IMR-90 (cell line): ENCODE measurements at regions not wholly inside any gene's neighbourhood (a gene's known extent, or its start where the extent isn't known, plus 50 kb on each side); places are given as distances from the start of the nearest gene placed in this dataset.

ENCODE experiments used
- ATAC-seq: fragments of 200-7000 bp; cut with Tn5 transposase; 2 replicates; pipeline ENCODE4 v1.9.1; 2020; ENCODE audit warnings: low read depth, mild to moderate bottlenecking, moderate library complexity
- BruUV-seq: library from RNA; stranded (reverse); fragments of 400-500 nt; replicated peaks from 2 replicates; lab custom pipeline; 2021; lab: Mats Ljungman, UMichigan
- CTCF ChIA-PET: fragments of 300-600 bp; formaldehyde crosslinking; extraction: SDS; loops from one replicate; lab custom pipeline; 2021; ENCODE audit warnings: antibody characterized with exemption; lab: Yijun Ruan, JAX
- POLR2A ChIA-PET: fragments of 300-600 bp; sonication (Branson Sonifier 250); formaldehyde crosslinking; loops from one replicate; lab custom pipeline; 2022; ENCODE audit warnings: antibody characterized with exemption; ENCODE audit not compliant: unreplicated experiment; lab: Charles Lee
- DNase-seq: peaks from one replicate; pipeline ENCODE4 v3.0.0; 2013
- H2AFZ ChIP-seq: replicated peaks from 2 replicates; pipeline ENCODE3; 2013; ENCODE audit warnings: low read length, mild to moderate bottlenecking; ENCODE audit not compliant: poor library complexity
- H2AK5ac ChIP-seq: 2 replicates; pipeline ENCODE4 v1.6.1; 2013; ENCODE audit warnings: low read depth, low read length, inconsistent platforms
- H2AK9ac ChIP-seq: replicated peaks from 2 replicates; pipeline ENCODE3; 2013; ENCODE audit warnings: mild to moderate bottlenecking, low read depth, low read length, moderate library complexity; ENCODE audit not compliant: poor library complexity
- H2BK120ac ChIP-seq: 2 replicates; pipeline ENCODE4 v1.6.1; 2013; ENCODE audit warnings: low read depth, low read length, inconsistent platforms
- H2BK15ac ChIP-seq: 3 replicates; pipeline ENCODE4 v1.6.1; 2013; ENCODE audit warnings: low read depth, low read length, inconsistent platforms
- H2BK20ac ChIP-seq: 2 replicates; pipeline ENCODE4 v1.6.1; 2013; ENCODE audit warnings: low read depth, mild to moderate bottlenecking, inconsistent platforms, low read length, moderate library complexity
- H2BK5ac ChIP-seq: 2 replicates; pipeline ENCODE4 v1.6.1; 2013; ENCODE audit warnings: mild to moderate bottlenecking, low read depth, low read length, inconsistent platforms; ENCODE audit not compliant: poor library complexity, severe bottlenecking
- H3K14ac ChIP-seq: replicated peaks from 2 replicates; pipeline ENCODE4 v1.6.1; 2013; ENCODE audit warnings: low read depth, low read length, inconsistent platforms
- H3K18ac ChIP-seq: 2 replicates; pipeline ENCODE4 v1.6.1; 2013; ENCODE audit warnings: low read depth, low read length, control low read depth
- H3K23ac ChIP-seq: 2 replicates; pipeline ENCODE4 v1.6.1; 2013; ENCODE audit warnings: low read depth, low read length, inconsistent platforms
- H3K27ac ChIP-seq: 2 replicates; pipeline ENCODE4 v1.5.1; 2013; ENCODE audit warnings: mild to moderate bottlenecking, control low read depth, low read length; ENCODE audit not compliant: insufficient read depth
- H3K27me3 ChIP-seq: 2 replicates; pipeline ENCODE4 v1.6.1; 2013; ENCODE audit warnings: low read length; ENCODE audit not compliant: control insufficient read depth, insufficient read depth
- H3K36me3 ChIP-seq: 2 replicates; pipeline ENCODE4 v1.6.1; 2013; ENCODE audit warnings: low read length, mixed read lengths; ENCODE audit not compliant: control insufficient read depth, insufficient read depth
- H3K4ac ChIP-seq: 2 replicates; pipeline ENCODE4 v1.6.1; 2013; ENCODE audit warnings: low read depth, low read length, inconsistent platforms
- H3K4me1 ChIP-seq: 2 replicates; pipeline ENCODE4 v1.6.1; 2013; ENCODE audit warnings: low read length, mixed read lengths; ENCODE audit not compliant: control insufficient read depth, insufficient read depth
- H3K4me2 ChIP-seq: 2 replicates; pipeline ENCODE4 v1.6.1; 2013; ENCODE audit warnings: low read depth, mild to moderate bottlenecking, control low read depth, low read length, moderate library complexity
- H3K4me3 ChIP-seq: 2 replicates; pipeline ENCODE4 v1.5.1; 2013; ENCODE audit warnings: low read depth, mild to moderate bottlenecking, control low read depth, low read length, moderate library complexity; ENCODE audit not compliant: insufficient read depth
- H3K56ac ChIP-seq: 2 replicates; pipeline ENCODE4 v1.6.1; 2013; ENCODE audit warnings: low read length, inconsistent platforms; ENCODE audit not compliant: insufficient read depth; ENCODE audit errors: extremely low read depth
- H3K79me1 ChIP-seq, 2 experiments: 2 replicates each; pipeline ENCODE4 v1.6.1; 2013; ENCODE audit warnings: low read length in 2 of 2, inconsistent platforms in 1 of 2, low read depth in 1 of 2
- H3K9ac ChIP-seq: 2 replicates; pipeline ENCODE4 v1.6.1; 2013; ENCODE audit warnings: low read depth, low read length, control low read depth
- H3K9me1 ChIP-seq: 2 replicates; pipeline ENCODE4 v1.6.1; 2013; ENCODE audit warnings: low read length, inconsistent platforms; ENCODE audit not compliant: insufficient read depth
- H3K9me3 ChIP-seq: 2 replicates; pipeline ENCODE4 v1.6.1; 2013; ENCODE audit warnings: low read length; ENCODE audit not compliant: control insufficient read depth, insufficient read depth
- H4K20me1 ChIP-seq: 2 replicates; pipeline ENCODE4 v1.6.1; 2013; ENCODE audit warnings: low read length, inconsistent platforms; ENCODE audit not compliant: insufficient read depth
- H4K5ac ChIP-seq: 2 replicates; pipeline ENCODE4 v1.6.1; 2013; ENCODE audit warnings: mild to moderate bottlenecking, low read depth, low read length, control low read depth
- H4K8ac ChIP-seq, 2 experiments: 2 replicates each; pipeline ENCODE4 v1.6.1; 2013; ENCODE audit warnings: low read depth in 2 of 2, low read length in 2 of 2, control low read depth in 1 of 2, inconsistent platforms in 1 of 2
- H4K91ac ChIP-seq: 2 replicates; pipeline ENCODE4 v1.6.1; 2013; ENCODE audit warnings: low read depth, low read length, inconsistent platforms; ENCODE audit not compliant: insufficient read depth
- CEBPB ChIP-seq: IDR thresholded peaks from 2 replicates; pipeline ENCODE4 v1.6.1; 2012; ENCODE audit warnings: low read depth, low read length, improper control_type of control experiment
- ELK1 ChIP-seq: fragments of 150-350 bp; IDR thresholded peaks from 2 replicates; pipeline ENCODE4 v1.6.1; 2016; ENCODE audit warnings: low read depth, mild to moderate bottlenecking, low read length, moderate library complexity, borderline replicate concordance
- FOS ChIP-seq: fragments of 150-350 bp; IDR thresholded peaks from 2 replicates; pipeline ENCODE4 v1.6.1; 2016; ENCODE audit warnings: low read depth, low read length
- MAFK ChIP-seq: IDR thresholded peaks from 2 replicates; pipeline ENCODE4 v1.6.1; 2012; ENCODE audit warnings: low read depth, low read length, improper control_type of control experiment
- MAZ ChIP-seq: IDR thresholded peaks from 2 replicates; pipeline ENCODE4 v1.6.1; 2012; ENCODE audit warnings: low read depth, mild to moderate bottlenecking, low read length, improper control_type of control experiment, moderate library complexity, borderline replicate concordance
- MXI1 ChIP-seq: IDR thresholded peaks from 2 replicates; pipeline ENCODE4 v1.6.1; 2012; ENCODE audit warnings: low read depth, mild to moderate bottlenecking, low read length, moderate library complexity, borderline replicate concordance
- NFE2L2 ChIP-seq: fragments of 150-350 bp; IDR thresholded peaks from 2 replicates; pipeline ENCODE4 v1.6.1; 2016; ENCODE audit warnings: low read depth, mild to moderate bottlenecking, low read length
- RCOR1 ChIP-seq: IDR thresholded peaks from 2 replicates; pipeline ENCODE4 v1.6.1; 2012; ENCODE audit warnings: mild to moderate bottlenecking, low read length, improper control_type of control experiment; ENCODE audit not compliant: insufficient replicate concordance
- SMC3 ChIP-seq: fragments of 150-350 bp; IDR thresholded peaks from 2 replicates; pipeline ENCODE4 v1.6.1; 2016; ENCODE audit warnings: low read depth, mild to moderate bottlenecking, antibody characterized with exemption, low read length, moderate library complexity
- WGBS, 2 experiments: methylation state at CpG; one replicate each; pipeline versions ENCODE4 v1.1.5 to v1.1.7; 2013; ENCODE audit warnings: missing lambda C conversion rate in 2 of 2; ENCODE audit not compliant: insufficient read length in 1 of 2; ENCODE audit errors: extremely low coverage in 2 of 2; 5-methylcytosine and 5-hydroxymethylcytosine counted together
- dilution Hi-C: fragments of 300-500 bp; cut with HindIII; formaldehyde crosslinking; loops from one replicate; pipeline ENCODE4 v1.14.3; 2018; ENCODE audit warnings: low sequenced_read_pairs; ENCODE audit not compliant: unreplicated experiment
- in situ Hi-C: fragments of 300-500 bp; cut with MboI; formaldehyde crosslinking; loops from 3 replicates; pipeline ENCODE4 v1.14.3; 2019; ENCODE audit warnings: low sequenced_read_pairs, inconsistent platforms, mixed read lengths
- intact Hi-C: fragments of 100-400 bp; cut with micrococcal nuclease; formaldehyde crosslinking; loops from 2 replicates; pipeline ENCODE4 v1.10.0; 2022
- TF ChIP-seq, protein P1 (sequence below): fragments of 150-350 bp; IDR thresholded peaks from 2 replicates; pipeline ENCODE4 v1.6.1; 2017; ENCODE audit warnings: mild to moderate bottlenecking, antibody characterized with exemption, low read length, low read depth
- TF ChIP-seq, protein P2 (sequence below): conservative IDR thresholded peaks from 2 replicates; pipeline ENCODE4 v1.5.1; 2012; ENCODE audit warnings: mild to moderate bottlenecking, low read depth, low read length, improper control_type of control experiment

GRCh38 chr13:54614726-54615125 is 1586.1 kb downstream of the OLFM4 start:
- Histone ChIP-seq H3K9me1 (no peaks in the 10 kb centered on the region), H3K14ac (no peak overlapping the region), H2BK20ac (no peak overlapping the region), H3K27ac (no peak overlapping the region), H4K91ac (no peak overlapping the region), H3K4ac (no peak overlapping the region), H3K56ac (no peak overlapping the region), H3K23ac (no peak overlapping the region), H2AK5ac (no peak overlapping the region), H4K5ac (no peak overlapping the region), H3K9ac (no peak overlapping the region), H3K27me3 (no peaks in the 10 kb centered on the region), H3K79me1 (no peaks in the 10 kb centered on the region), H2BK15ac (no peak overlapping the region), H2AK9ac (no peak overlapping the region), H3K36me3 (no peaks in the 10 kb centered on the region), H2BK5ac (no peak overlapping the region), H2BK120ac (no peak overlapping the region), H3K4me2 (no peak overlapping the region), H3K4me3 (no peak overlapping the region), H4K20me1 (no peaks in the 10 kb centered on the region), H3K9me3 (peaks cover 4% of the 10 kb centered on the region), H3K4me1 (no peaks in the 10 kb centered on the region), H4K8ac (no peak overlapping the region), H3K18ac (no peak overlapping the region), H2AFZ (no peak overlapping the region)
- ATAC-seq (no peak), DNase-seq (no peak)
- POLR2A ChIA-PET = no interaction called here
- in situ Hi-C loops (no loop called here), intact Hi-C loops (no loop called here), dilution Hi-C loops (no loop called here)
- 50% methylated on average over 2 of the region's 5 CpGs; no CpG with 5 or more reads in 1 of the 2 experiments for WGBS, 2 experiments
- TF ChIP-seq CEBPB = no peak
- TF ChIP-seq, protein P1, sequence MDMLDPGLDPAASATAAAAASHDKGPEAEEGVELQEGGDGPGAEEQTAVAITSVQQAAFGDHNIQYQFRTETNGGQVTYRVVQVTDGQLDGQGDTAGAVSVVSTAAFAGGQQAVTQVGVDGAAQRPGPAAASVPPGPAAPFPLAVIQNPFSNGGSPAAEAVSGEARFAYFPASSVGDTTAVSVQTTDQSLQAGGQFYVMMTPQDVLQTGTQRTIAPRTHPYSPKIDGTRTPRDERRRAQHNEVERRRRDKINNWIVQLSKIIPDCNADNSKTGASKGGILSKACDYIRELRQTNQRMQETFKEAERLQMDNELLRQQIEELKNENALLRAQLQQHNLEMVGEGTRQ = no peak
- TF ChIP-seq MAFK = no peak
- TF ChIP-seq, protein P2, sequence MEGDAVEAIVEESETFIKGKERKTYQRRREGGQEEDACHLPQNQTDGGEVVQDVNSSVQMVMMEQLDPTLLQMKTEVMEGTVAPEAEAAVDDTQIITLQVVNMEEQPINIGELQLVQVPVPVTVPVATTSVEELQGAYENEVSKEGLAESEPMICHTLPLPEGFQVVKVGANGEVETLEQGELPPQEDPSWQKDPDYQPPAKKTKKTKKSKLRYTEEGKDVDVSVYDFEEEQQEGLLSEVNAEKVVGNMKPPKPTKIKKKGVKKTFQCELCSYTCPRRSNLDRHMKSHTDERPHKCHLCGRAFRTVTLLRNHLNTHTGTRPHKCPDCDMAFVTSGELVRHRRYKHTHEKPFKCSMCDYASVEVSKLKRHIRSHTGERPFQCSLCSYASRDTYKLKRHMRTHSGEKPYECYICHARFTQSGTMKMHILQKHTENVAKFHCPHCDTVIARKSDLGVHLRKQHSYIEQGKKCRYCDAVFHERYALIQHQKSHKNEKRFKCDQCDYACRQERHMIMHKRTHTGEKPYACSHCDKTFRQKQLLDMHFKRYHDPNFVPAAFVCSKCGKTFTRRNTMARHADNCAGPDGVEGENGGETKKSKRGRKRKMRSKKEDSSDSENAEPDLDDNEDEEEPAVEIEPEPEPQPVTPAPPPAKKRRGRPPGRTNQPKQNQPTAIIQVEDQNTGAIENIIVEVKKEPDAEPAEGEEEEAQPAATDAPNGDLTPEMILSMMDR = no peak
- no peak for TF ChIP-seq RCOR1
- TF ChIP-seq ELK1 = no peak
- no peak for TF ChIP-seq MXI1
- TF ChIP-seq MAZ = no peak
- no peak for TF ChIP-seq SMC3
- TF ChIP-seq NFE2L2 = no peak
- TF ChIP-seq FOS = no peak
- BruUV-seq = no TSS peak
- CTCF ChIA-PET = no interaction called here
